ENCODE measurements at regions not wholly inside any gene's neighbourhood (a gene's known extent, or its start where the extent isn't known, plus 50 kb on each side); places are given as distances from the start of the nearest gene placed in this dataset.

GRCh38 chr13:22836475-22836874 is 344.3 kb upstream of the SGCG start:
- TF ChIP-seq, protein P1, sequence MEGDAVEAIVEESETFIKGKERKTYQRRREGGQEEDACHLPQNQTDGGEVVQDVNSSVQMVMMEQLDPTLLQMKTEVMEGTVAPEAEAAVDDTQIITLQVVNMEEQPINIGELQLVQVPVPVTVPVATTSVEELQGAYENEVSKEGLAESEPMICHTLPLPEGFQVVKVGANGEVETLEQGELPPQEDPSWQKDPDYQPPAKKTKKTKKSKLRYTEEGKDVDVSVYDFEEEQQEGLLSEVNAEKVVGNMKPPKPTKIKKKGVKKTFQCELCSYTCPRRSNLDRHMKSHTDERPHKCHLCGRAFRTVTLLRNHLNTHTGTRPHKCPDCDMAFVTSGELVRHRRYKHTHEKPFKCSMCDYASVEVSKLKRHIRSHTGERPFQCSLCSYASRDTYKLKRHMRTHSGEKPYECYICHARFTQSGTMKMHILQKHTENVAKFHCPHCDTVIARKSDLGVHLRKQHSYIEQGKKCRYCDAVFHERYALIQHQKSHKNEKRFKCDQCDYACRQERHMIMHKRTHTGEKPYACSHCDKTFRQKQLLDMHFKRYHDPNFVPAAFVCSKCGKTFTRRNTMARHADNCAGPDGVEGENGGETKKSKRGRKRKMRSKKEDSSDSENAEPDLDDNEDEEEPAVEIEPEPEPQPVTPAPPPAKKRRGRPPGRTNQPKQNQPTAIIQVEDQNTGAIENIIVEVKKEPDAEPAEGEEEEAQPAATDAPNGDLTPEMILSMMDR (conservative IDR thresholded peaks at IDR 0.05 in 1 of 2, IDR thresholded peaks at IDR 0.05 in 1 of 2; ENCODE audit: extremely low read depth in 1 of 2, insufficient read depth in 1 of 2, low read depth in 1 of 2, low read length in 2 of 2): no peak
- TF ChIP-seq EZH2 (IDR thresholded peaks at IDR 0.05; ENCODE audit: borderline replicate concordance, low read length): no peak

Measured in mammary epithelial cell (primary cell).